Trophoblast cell (in vitro differentiated cells and primary cell): ENCODE measurements at regions not wholly inside any gene's neighbourhood (a gene's known extent, or its start where the extent isn't known, plus 50 kb on each side); places are given as distances from the start of the nearest gene placed in this dataset.

Experiments used
- DNase-seq, 2 donors: peaks; one replicate each; pipeline ENCODE4 v3.0.0-alpha.2; 2016
- H2AFZ ChIP-seq: 2 replicates; pipeline ENCODE4 v1.6.1; 2013; ENCODE audit warnings: low read length, moderate library complexity, mild to moderate bottlenecking; ENCODE audit not compliant: insufficient read depth, poor library complexity
- H2AK5ac ChIP-seq: 2 replicates; pipeline ENCODE4 v1.6.1; 2013; ENCODE audit warnings: mild to moderate bottlenecking, low read length
- H2BK120ac ChIP-seq: 2 replicates; pipeline ENCODE4 v1.6.1; 2013; ENCODE audit warnings: low read length, mild to moderate bottlenecking, moderate library complexity; ENCODE audit not compliant: insufficient read depth, poor library complexity
- H2BK12ac ChIP-seq: 2 replicates; pipeline ENCODE4 v1.6.1; 2013; ENCODE audit warnings: mild to moderate bottlenecking, low read length, moderate library complexity
- H2BK5ac ChIP-seq: 2 replicates; pipeline ENCODE4 v1.6.1; 2013; ENCODE audit warnings: low read length, low read depth, moderate library complexity, mild to moderate bottlenecking; ENCODE audit not compliant: poor library complexity
- H3K14ac ChIP-seq: 2 replicates; pipeline ENCODE4 v1.6.1; 2013; ENCODE audit warnings: mild to moderate bottlenecking, low read length
- H3K18ac ChIP-seq: 2 replicates; pipeline ENCODE4 v1.6.1; 2013; ENCODE audit warnings: mild to moderate bottlenecking, low read length
- H3K23ac ChIP-seq: 2 replicates; pipeline ENCODE4 v1.6.1; 2013; ENCODE audit warnings: low read length
- H3K27ac ChIP-seq: 2 replicates; pipeline ENCODE4 v1.5.1; 2013; ENCODE audit warnings: low read depth, mild to moderate bottlenecking, inconsistent platforms, low read length, moderate library complexity
- H3K27me3 ChIP-seq: 2 replicates; pipeline ENCODE4 v1.6.1; 2013; ENCODE audit warnings: inconsistent platforms, mild to moderate bottlenecking, low read length, moderate library complexity; ENCODE audit not compliant: insufficient read depth
- H3K36me3 ChIP-seq, 2 experiments: 1 replicate in 1 of 2; 2 replicates in 1 of 2; pipeline ENCODE4 v1.6.1; 2013; ENCODE audit warnings: low read length in 2 of 2, mild to moderate bottlenecking in 2 of 2, moderate library complexity in 1 of 2; ENCODE audit not compliant: insufficient read depth in 2 of 2, control insufficient read depth in 1 of 2
- H3K4ac ChIP-seq: 2 replicates; pipeline ENCODE4 v1.6.1; 2013; ENCODE audit warnings: low read depth, mild to moderate bottlenecking, low read length, moderate library complexity
- H3K4me1 ChIP-seq, 2 experiments: 1 replicate in 1 of 2; 2 replicates in 1 of 2; pipeline ENCODE4 v1.6.1; 2013; ENCODE audit warnings: low read length in 2 of 2, mild to moderate bottlenecking in 2 of 2, moderate library complexity in 1 of 2; ENCODE audit not compliant: insufficient read depth in 2 of 2, control insufficient read depth in 1 of 2
- H3K4me2 ChIP-seq: 2 replicates; pipeline ENCODE4 v1.6.1; 2013; ENCODE audit warnings: inconsistent platforms, mild to moderate bottlenecking, low read length, moderate library complexity
- H3K4me3 ChIP-seq: 2 replicates; pipeline ENCODE4 v1.5.1; 2013; ENCODE audit warnings: mild to moderate bottlenecking, low read depth, low read length, inconsistent platforms
- H3K79me1 ChIP-seq: one replicate; pipeline ENCODE4 v1.6.1; 2013; ENCODE audit warnings: low read length
- H3K79me2 ChIP-seq: 2 replicates; pipeline ENCODE4 v1.6.1; 2013; ENCODE audit warnings: low read length, mild to moderate bottlenecking; ENCODE audit not compliant: control insufficient read depth, insufficient read depth, poor library complexity
- H3K9ac ChIP-seq: 2 replicates; pipeline ENCODE4 v1.6.1; 2013; ENCODE audit warnings: mild to moderate bottlenecking, low read length
- H3K9me3 ChIP-seq: 2 replicates; pipeline ENCODE4 v1.6.1; 2013; ENCODE audit warnings: low read depth, mild to moderate bottlenecking, control low read depth, inconsistent platforms, low read length; ENCODE audit not compliant: insufficient read depth
- H4K12ac ChIP-seq: 2 replicates; pipeline ENCODE4 v1.6.1; 2013; ENCODE audit warnings: low read depth, mild to moderate bottlenecking, low read length, moderate library complexity
- H4K8ac ChIP-seq: 2 replicates; pipeline ENCODE4 v1.6.1; 2013; ENCODE audit warnings: low read depth, mild to moderate bottlenecking, low read length, moderate library complexity
- H4K91ac ChIP-seq: one replicate; pipeline ENCODE4 v1.6.1; 2013; ENCODE audit warnings: low read depth, mild to moderate bottlenecking, low read length, moderate library complexity
- WGBS: extraction: QIAGEN DNeasy Blood & Tissue Kit; methylation state at CpG from one replicate; pipeline ENCODE4 v1.1.7; 2013; ENCODE audit warnings: missing lambda C conversion rate; ENCODE audit not compliant: insufficient read length, insufficient coverage; ENCODE audit errors: extremely low coverage; 5-methylcytosine and 5-hydroxymethylcytosine counted together

DNA sequence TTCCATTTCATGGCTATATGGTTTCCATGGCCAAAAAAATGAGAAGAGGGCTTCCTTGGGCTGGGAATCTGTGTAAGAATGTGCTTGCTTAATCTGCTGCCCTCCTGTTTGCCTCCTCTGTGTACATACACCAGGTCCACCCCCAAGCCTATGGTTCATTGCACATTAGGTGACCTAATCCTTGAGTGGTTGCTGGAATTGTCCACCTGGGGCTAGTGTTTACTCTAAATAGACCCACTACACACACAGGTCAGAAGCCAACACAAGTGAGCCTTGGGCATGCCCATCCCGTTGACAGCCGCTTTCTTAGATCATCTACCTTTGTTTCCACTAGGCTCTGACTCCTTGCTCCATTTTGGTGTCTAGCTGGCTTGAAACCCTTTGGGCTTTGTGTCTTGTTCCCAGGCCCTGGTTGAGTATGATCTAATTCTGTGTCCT is 59.2 kb upstream of the ATL2 start:
- Histone ChIP-seq H3K4ac (no peak overlapping the region), H3K23ac (no peak overlapping the region), H3K79me2 (no peaks in the 10 kb centered on the region), H3K27ac (no peak overlapping the region), H2AFZ (no peak overlapping the region), H4K12ac (no peak overlapping the region), H3K9me3 (no peaks in the 10 kb centered on the region), H2BK5ac (no peak overlapping the region), H4K8ac (no peak overlapping the region), H3K14ac (no peak overlapping the region), H2BK120ac (no peak overlapping the region), H3K4me1 (peaks cover 10 to 12% of the 10 kb centered on the region in 2 experiments), H3K9ac (no peak overlapping the region), H3K79me1 (no peaks in the 10 kb centered on the region), H3K18ac (no peak overlapping the region), H3K4me3 (no peak overlapping the region), H3K27me3 (no peaks in the 10 kb centered on the region), H2BK12ac (no peak overlapping the region), H3K36me3 (no peaks in the 10 kb centered on the region), H3K4me2 (no peak overlapping the region), H4K91ac (no peak overlapping the region), H2AK5ac (no peak overlapping the region)
- no peak for DNase-seq
- WGBS = no CpG with 5 or more reads among the region's 2 CpGs

DNA sequence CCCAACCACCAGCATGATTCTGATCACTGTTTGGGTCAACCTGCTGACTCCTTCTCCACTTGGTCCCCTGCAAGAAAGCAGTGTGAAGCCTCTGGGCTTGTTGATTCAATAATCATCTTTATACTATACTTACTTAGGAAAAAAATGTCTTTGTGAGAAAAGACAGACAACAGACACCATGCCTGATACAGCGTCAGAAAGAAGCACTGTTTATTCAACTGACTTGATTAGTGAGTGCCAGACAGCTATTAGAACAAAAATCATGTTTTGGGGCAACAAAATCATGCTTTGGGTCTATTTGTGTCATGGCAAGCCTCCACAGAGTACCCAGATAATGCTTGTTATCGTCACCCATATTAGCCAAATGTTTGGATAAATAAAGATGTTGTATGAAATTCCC is 58.7 kb upstream of the ATL2 start:
- Histone ChIP-seq H3K14ac (no peak overlapping the region), H4K12ac (no peak overlapping the region), H3K4ac (no peak overlapping the region), H2AK5ac (no peak overlapping the region), H3K23ac (no peak overlapping the region), H3K36me3 (no peaks in the 10 kb centered on the region), H3K18ac (no peak overlapping the region), H3K4me1 (peaks cover 10 to 12% of the 10 kb centered on the region in 2 experiments), H3K27me3 (no peaks in the 10 kb centered on the region), H4K91ac (no peak overlapping the region), H2BK120ac (no peak overlapping the region), H2AFZ (no peak overlapping the region), H3K9me3 (no peaks in the 10 kb centered on the region), H3K79me1 (no peaks in the 10 kb centered on the region), H3K9ac (no peak overlapping the region), H3K27ac (no peak overlapping the region), H3K79me2 (no peaks in the 10 kb centered on the region), H2BK12ac (no peak overlapping the region), H3K4me3 (no peak overlapping the region), H2BK5ac (no peak overlapping the region), H4K8ac (no peak overlapping the region), H3K4me2 (no peak overlapping the region)
- DNase-seq = no peak
- WGBS = no CpG with 5 or more reads among the region's 2 CpGs

DNA sequence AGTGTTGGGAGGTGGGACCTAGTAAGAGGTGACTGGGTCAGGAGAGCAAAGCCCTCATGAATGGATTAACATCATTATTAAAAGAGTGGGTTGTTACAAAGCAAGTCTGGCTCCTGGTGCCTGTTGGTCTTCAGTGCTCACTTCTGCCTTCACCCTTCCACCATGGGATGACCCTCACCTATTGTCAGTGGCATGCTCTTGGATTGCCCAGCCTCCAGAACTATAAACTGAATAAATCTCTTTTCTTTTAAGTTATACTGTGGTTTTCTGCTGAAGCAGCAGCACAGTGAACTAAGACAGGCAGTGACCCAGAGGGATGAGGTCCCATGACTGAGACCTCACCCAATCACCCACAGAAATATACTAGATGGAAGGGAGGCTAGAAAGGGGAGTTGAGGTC is 57.5 kb upstream of the ATL2 start:
- Histone ChIP-seq H3K9me3 (no peaks in the 10 kb centered on the region), H3K23ac (no peak overlapping the region), H3K36me3 (no peaks in the 10 kb centered on the region), H2BK120ac (no peak overlapping the region), H3K79me2 (no peaks in the 10 kb centered on the region), H4K12ac (no peak overlapping the region), H3K4me1 (peaks cover 10 to 12% of the 10 kb centered on the region in 2 experiments), H3K14ac (no peak overlapping the region), H3K18ac (no peak overlapping the region), H3K27ac (no peak overlapping the region), H2BK5ac (no peak overlapping the region), H2BK12ac (no peak overlapping the region), H4K91ac (no peak overlapping the region), H3K4ac (no peak overlapping the region), H3K4me2 (no peak overlapping the region), H3K27me3 (no peaks in the 10 kb centered on the region), H2AK5ac (no peak overlapping the region), H3K9ac (no peak overlapping the region), H4K8ac (no peak overlapping the region), H3K79me1 (no peaks in the 10 kb centered on the region), H3K4me3 (no peak overlapping the region), H2AFZ (no peak overlapping the region)
- no peak for DNase-seq

DNA sequence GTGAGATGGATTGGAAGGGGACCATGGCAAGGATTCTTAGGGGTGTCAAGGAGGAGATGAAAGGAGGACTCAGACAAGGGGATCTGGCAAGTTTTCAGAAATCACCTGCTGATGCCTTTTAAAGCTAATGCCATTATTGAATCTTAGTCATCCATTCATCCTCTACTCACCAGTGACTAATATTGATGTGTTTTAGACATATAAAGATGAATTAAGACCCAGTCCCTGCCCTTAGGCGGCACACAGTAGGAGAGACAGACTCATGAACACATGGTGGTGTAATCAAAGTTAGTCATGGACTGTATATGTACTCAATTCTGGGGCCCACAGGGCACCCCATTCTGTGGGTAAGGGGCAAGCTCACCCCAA is 56.5 kb upstream of the ATL2 start:
- no peak for DNase-seq
- Histone ChIP-seq H3K4me2 (no peak overlapping the region), H4K12ac (no peak overlapping the region), H4K8ac (no peak overlapping the region), H3K27me3 (no peaks in the 10 kb centered on the region), H3K4me3 (no peak overlapping the region), H2BK5ac (no peak overlapping the region), H3K4me1 (peaks cover 4 to 8% of the 10 kb centered on the region in 2 experiments), H3K4ac (no peak overlapping the region), H3K27ac (no peak overlapping the region), H2AK5ac (no peak overlapping the region), H3K23ac (no peak overlapping the region), H3K36me3 (no peaks in the 10 kb centered on the region), H2BK12ac (no peak overlapping the region), H3K9ac (no peak overlapping the region), H2BK120ac (no peak overlapping the region), H3K79me1 (no peaks in the 10 kb centered on the region), H4K91ac (no peak overlapping the region), H2AFZ (no peak overlapping the region), H3K79me2 (no peaks in the 10 kb centered on the region), H3K14ac (no peak overlapping the region), H3K9me3 (no peaks in the 10 kb centered on the region), H3K18ac (no peak overlapping the region)
- WGBS = no CpG with 5 or more reads among the region's 1 CpG
